HT-29 (cell line): ENCODE measurements at regions not wholly inside any gene's neighbourhood (a gene's known extent, or its start where the extent isn't known, plus 50 kb on each side); places are given as distances from the start of the nearest gene placed in this dataset. TPM values are rescaled to one million over a fixed set of nuclear protein-coding genes. Genes with fewer than 3 reads are reported as not detected.

Experiments
- DNase-seq: peaks from one replicate; pipeline ENCODE4 v3.0.0-alpha.2; 2015; ENCODE audit warnings: low spot score
- small RNA-seq: library from RNA; depleted of rRNA; stranded (forward); fragments of <200 nt; gene quantifications from one replicate; pipeline ENCODE3, GENCODE V24; 2014

- DNase-seq, result no peak
These were observed 216.1 kb downstream of the KCNJ3 start for GRCh38 chr2:154914561-154914960.

DNA sequence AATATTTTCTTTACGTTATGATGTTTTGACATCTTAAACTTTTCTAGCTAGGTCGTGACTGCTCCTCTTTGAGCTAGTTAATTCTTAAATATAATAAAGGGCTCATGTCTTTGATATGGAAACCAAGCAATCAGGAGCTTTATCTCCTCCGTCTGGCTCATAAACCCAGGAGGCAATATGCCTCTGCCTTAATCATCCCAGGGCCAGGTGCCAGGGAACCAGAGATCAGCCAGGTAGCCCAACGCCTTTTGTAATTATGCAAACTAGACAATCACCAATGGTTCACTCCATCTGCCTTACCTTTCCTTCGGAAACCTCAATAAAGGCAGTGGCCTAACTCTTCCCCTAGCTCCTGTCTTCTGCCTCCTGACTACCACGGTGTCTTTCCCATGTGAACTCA, 213.7 kb downstream of the KCNJ3 start:
- no peak for DNase-seq

GRCh38 chr2:154911729-154912128, 213.2 kb downstream of the KCNJ3 start:
- no peak for DNase-seq

DNA sequence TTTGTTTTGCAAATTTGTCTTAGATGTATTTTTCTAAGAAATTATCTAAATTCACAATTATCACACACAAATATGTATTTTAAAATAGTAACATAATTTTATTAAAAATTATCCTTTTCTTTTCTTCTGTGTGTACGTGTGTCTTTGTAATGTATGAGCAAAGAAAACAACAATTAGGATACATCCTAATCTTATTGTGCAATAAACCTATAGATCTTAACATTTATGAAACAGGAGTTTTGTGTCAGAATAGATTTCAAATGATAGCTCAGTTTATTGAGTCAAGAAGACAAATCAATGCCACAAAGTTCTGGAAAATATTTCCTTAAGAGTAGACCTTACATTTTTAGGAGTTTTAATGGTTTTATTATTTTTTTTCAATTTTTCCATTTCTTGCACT, 212.2 kb downstream of the KCNJ3 start:
- no peak for DNase-seq

DNA sequence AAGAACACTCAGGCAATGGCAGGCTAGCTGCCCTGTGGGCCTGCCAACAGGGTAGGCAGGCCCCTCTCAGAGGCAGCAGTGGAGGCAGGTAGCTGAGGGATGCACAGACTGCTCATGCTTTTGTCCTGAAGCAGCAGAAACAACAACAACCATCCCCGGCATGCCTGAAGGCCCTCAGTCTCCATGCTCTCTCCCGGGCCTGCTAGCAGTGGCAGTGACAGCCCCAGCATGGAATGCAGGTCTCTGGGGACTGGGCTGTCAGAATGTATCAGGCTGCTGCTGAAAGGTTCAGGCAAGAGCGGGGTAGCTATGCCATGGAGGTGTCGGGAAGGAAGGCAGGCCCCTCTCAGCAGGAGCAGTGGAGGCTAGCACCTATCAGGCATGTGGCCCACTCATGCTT, 209.8 kb downstream of the KCNJ3 start:
- no peak for DNase-seq

Small RNAs in the stretch of these regions (small RNA-seq; reads per million reads assigned to genes)
- gene MTCO1P45, result not detected
- gene RNU6-1001P, result not detected
- not detected for gene RNU6-546P
